Testis (tissue), 2 donors: ENCODE measurements at regions not wholly inside any gene's neighbourhood (a gene's known extent, or its start where the extent isn't known, plus 50 kb on each side); places are given as distances from the start of the nearest gene placed in this dataset.

Experiments used
- CTCF ChIP-seq, 3 experiments: fragments of 450-650 bp in 2 of 3; fragments of 200-600 bp in 1 of 3; sonication (generic) in 1 of 3; IDR thresholded peaks; one replicate each; pipeline ENCODE4 v1.5.1; 2016 to 2019; ENCODE audit warnings: antibody characterized with exemption in 3 of 3, mild to moderate bottlenecking in 2 of 3, moderate library complexity in 1 of 3
- POLR2A ChIP-seq: fragments of 450-650 bp; IDR thresholded peaks from one replicate; pipeline ENCODE4 v1.6.1; 2017; ENCODE audit warnings: antibody characterized with exemption, mild to moderate bottlenecking, moderate library complexity

- TF ChIP-seq POLR2A (no peak), CTCF (IDR thresholded peaks at IDR 0.05) (peak in 1 of 3 experiments; percentile 31)
These were observed 66.7 kb upstream of the CAPRIN1 start for GRCh38 chr11:33984682-33985389.
